Adrenal gland (tissue), 5 donors: ENCODE measurements at regions not wholly inside any gene's neighbourhood (a gene's known extent, or its start where the extent isn't known, plus 50 kb on each side); places are given as distances from the start of the nearest gene placed in this dataset.

Experiments used
- POLR2A ChIP-seq, 2 donors: fragments of 450-650 bp; IDR thresholded peaks; one replicate each; pipeline ENCODE4 v1.6.1; 2017; ENCODE audit warnings: antibody characterized with exemption in 2 of 2, mild to moderate bottlenecking in 2 of 2, moderate library complexity in 1 of 2
- TF ChIP-seq, protein P1 (sequence below), 6 experiments: fragments of 450-650 bp in 4 of 6; fragments of 200-600 bp in 2 of 6; sonication (generic) in 1 of 6; IDR thresholded peaks; 1 replicate in 5 of 6; 2 replicates in 1 of 6; pipeline versions ENCODE4 v1.5.1 to v1.8.0; 2016 to 2021; ENCODE audit warnings: antibody characterized with exemption in 6 of 6, mild to moderate bottlenecking in 2 of 6, moderate library complexity in 1 of 6
- donor health status: DM: no; HTN: no; CAD: no.

- TF ChIP-seq POLR2A (IDR thresholded peaks at IDR 0.05), result no peak
- TF ChIP-seq, protein P1, sequence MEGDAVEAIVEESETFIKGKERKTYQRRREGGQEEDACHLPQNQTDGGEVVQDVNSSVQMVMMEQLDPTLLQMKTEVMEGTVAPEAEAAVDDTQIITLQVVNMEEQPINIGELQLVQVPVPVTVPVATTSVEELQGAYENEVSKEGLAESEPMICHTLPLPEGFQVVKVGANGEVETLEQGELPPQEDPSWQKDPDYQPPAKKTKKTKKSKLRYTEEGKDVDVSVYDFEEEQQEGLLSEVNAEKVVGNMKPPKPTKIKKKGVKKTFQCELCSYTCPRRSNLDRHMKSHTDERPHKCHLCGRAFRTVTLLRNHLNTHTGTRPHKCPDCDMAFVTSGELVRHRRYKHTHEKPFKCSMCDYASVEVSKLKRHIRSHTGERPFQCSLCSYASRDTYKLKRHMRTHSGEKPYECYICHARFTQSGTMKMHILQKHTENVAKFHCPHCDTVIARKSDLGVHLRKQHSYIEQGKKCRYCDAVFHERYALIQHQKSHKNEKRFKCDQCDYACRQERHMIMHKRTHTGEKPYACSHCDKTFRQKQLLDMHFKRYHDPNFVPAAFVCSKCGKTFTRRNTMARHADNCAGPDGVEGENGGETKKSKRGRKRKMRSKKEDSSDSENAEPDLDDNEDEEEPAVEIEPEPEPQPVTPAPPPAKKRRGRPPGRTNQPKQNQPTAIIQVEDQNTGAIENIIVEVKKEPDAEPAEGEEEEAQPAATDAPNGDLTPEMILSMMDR (IDR thresholded peaks at IDR 0.05), result no peak
Observed at GRCh38 chr4:154984148-154984547, 203.1 kb downstream of the RBM46 start.
